Renal cortex interstitium (tissue), 11 donors: ENCODE measurements at regions not wholly inside any gene's neighbourhood (a gene's known extent, or its start where the extent isn't known, plus 50 kb on each side); places are given as distances from the start of the nearest gene placed in this dataset.

Experiments
- DNase-seq, 11 donors: peaks; one replicate each; pipeline ENCODE4 v3.0.0-alpha.2; 2013; ENCODE audit warnings: low read depth in 9 of 11, low spot score in 4 of 11; ENCODE audit errors: extremely low read depth in 1 of 11

DNA sequence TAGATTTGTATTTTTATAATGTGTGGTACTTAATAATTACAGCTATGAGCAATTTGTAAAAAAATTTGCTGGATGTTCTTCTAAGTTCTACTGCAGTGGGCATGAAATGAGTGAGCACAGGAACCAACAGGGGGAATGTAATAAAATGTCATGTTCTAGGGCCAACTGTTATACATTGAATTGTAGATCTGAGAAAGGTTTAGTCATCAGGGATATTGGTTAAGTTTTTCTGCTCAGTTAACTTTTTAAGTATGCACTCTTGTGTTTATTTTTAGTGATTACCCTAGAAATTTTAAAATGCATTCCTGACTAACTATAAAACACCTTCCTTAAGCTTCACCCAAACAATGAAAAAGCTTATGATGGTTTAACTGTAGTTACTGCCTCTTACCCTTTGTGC is 101.8 kb downstream of the CAND1 start:
- no peak for DNase-seq

DNA sequence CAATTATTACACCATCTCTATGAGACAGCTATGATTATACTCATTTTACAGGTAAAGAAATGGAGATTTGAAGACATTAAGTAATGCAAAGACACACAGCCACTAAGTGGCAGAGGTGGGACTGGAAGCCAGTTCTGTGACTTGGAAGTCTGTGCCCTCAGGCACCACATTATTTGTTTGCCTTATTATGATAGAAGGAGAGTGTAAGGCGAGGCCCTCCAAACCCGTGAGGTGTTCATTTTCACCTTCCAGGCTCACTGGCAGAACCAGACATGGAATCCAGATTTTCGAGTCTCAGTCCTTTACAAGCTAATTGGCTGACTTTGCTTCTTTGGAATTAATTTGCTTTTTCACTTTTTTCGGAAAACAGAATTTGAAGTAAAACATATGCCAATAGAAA is 107.9 kb downstream of the CAND1 start:
- no peak for DNase-seq

DNA sequence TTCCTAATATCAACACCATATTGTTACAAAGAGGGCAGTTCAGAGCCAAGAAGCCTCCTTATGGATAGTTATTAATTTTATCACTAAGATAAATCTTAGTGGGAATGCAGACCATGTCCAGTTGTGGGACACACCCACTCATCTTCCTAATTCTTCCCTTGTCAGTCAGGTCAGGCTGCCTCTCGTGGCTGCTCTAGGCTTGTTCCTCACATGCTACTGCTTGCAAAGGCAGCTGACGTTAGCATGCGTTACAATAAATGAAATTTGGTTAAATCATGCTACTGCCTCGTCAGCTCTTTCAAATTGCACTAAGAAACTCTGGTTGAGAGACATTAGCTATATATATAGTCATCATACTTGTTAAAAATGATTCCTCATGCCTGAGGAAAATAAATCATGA is 108.4 kb downstream of the CAND1 start:
- no peak for DNase-seq

DNA sequence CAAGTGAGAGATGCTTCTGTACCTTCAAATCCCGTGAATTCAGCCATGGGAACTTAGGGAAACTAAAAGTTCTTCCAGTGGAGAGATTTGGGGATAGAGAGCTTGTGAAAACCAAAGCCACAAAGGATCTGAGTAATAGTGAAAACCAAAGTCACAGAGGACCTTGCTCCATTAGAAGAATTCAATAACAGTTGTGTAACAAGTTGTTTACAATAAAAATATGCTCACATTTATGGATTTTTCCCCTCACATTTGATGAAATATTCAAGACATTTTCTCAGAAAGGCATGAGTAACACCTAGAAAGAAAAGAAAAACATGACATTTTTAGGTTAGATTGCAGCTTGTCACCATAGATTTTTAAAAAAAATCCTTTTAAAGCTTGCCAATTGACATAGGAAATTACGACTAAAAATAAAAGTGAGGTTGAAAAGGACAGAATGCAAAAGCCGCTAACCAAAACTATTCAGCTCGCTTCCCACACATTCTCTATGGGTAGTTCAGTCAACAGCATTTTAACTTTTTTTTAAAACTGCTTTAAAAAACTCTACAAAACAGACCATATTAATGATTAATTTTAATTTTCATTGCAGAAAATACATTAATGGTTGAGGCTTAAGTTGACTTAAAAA is 113.2 kb downstream of the CAND1 start:
- no peak for DNase-seq

GRCh38 chr12:67386869-67387565 is 117.9 kb downstream of the CAND1 start:
- no peak for DNase-seq

DNA sequence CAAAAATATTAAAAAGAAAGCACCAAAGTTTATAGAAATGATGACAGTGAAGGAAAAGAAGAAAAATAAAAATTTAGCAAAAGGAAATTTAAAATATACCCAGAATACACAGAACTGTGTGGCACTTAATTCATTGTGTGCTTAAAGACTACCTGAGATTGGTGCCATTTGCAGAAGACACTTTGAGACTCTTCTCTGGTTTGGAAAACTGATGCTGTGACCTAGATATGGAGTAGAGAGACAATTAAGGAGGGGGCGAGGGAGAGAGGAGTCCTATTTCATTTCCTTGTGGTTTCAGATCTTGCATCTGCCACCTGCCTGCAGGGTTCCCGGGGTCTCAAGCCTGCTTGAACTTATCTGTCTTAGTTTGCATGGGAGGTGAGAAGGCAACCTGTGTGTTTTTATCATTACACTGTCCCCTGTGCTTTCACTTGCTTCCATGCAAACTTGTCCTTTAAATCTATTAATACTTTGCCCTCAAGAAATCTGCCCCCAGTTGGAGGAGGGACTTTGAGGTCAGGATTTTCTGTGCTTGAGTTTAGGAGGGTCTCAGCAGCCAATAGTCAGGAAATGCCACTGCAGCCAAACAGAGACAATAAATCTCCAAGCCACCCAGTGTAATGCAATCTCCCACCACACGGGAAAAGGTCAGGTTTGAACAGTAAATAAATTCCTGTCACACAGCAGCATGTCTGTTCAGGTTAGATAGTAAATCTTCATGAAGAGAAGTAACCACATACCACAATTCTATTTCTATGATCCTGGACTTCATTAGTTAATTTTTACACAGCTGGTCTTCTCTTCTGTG is 119.4 kb downstream of the CAND1 start:
- DNase-seq, result peak in 5 of 11 donors; percentile 26 to 36 (median 35)

GRCh38 chr12:67390273-67390672 is 121.1 kb downstream of the CAND1 start:
- no peak for DNase-seq

DNA sequence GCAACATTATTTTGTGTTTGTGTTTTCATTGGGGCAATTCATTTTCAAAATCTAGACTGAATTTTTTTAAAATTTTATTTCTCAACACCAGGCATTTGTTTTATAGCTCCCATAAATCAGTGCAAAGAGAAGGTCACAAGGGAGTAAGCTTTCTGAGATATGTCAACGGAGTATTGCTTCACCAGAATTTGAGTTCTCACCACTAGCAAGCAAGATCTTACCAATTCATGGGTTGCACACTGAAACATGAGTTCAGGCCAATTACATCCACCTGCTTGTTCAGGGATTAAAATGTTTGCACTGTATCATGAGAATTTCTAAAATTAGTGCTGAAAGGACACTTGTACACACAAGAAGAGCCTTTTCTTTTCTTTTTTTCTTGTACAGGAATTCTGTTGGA is 121.9 kb downstream of the CAND1 start:
- DNase-seq, result no peak

- DNase-seq, result no peak
These were observed 122.5 kb downstream of the CAND1 start for GRCh38 chr12:67391656-67392055.

DNA sequence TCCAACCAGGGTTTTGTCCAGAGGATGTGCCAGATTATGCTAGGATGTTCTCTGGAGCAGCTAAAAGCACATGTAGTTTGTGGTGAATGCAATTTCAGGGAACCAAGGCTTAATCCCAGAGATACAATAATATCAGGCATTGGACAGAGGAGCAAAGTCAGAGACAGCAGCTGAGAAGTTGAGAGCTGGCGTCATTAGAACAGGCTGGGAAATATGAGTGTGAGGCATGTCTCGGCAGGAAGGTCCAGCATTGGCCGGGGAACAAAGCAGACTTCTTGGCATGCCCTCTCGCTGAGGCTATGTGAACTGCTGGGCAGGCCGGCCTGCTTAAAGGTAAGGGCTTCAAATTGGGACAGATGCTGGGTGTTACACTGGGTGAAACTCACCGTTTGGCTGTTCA is 125.4 kb downstream of the CAND1 start:
- DNase-seq, result no peak

DNA sequence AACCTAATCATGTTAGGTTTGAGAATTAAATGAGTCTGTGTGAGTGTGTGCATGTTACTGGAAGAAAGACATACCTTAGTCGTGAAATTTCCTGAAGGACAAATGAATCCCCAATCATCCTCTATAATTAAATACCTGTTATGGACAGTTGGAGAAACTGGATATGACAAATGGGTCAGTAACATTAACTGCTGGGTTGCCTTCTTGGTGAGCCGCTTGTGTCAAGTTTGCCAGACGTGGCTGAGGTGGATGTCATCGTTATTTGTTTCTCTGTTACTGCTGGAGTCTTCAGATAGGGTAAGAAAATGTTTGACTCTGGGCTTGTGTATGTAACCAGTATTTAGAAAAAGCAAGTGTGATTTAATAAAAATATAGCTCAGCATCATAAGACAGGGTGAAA is 131.6 kb downstream of the CAND1 start:
- no peak for DNase-seq

- no peak for DNase-seq
These were observed 141.1 kb downstream of the CAND1 start for GRCh38 chr12:67410246-67410645.

GRCh38 chr12:67410667-67411067 is 141.5 kb downstream of the CAND1 start:
- no peak for DNase-seq

GRCh38 chr12:67411562-67411961 is 142.4 kb downstream of the CAND1 start:
- DNase-seq, result no peak

- no peak for DNase-seq
These were observed 144.4 kb downstream of the CAND1 start for GRCh38 chr12:67413577-67413976.

- no peak for DNase-seq
These were observed 145.0 kb downstream of the CAND1 start for GRCh38 chr12:67414011-67414715.

DNA sequence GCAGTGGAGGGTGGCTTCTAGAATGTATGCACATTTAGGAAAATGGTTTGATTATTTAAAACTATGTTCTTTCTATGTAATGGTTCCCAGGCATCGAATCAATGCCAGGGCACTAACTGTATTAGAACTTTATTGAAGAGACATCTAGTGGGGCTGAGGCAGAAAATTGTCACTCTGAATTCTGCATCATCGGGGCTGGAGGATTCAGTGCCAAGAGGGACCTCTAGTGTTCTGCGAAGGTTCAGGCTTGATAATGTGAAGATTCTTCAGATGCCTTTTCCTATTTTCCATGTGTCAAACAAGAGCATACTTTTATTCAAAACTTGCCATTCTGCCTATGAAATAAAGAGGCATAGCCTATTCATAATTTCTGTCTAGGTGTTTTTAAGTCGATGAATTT is 146.3 kb downstream of the CAND1 start:
- peak in 4 of 11 donors; percentile 19 to 39 (median 34) for DNase-seq

DNA sequence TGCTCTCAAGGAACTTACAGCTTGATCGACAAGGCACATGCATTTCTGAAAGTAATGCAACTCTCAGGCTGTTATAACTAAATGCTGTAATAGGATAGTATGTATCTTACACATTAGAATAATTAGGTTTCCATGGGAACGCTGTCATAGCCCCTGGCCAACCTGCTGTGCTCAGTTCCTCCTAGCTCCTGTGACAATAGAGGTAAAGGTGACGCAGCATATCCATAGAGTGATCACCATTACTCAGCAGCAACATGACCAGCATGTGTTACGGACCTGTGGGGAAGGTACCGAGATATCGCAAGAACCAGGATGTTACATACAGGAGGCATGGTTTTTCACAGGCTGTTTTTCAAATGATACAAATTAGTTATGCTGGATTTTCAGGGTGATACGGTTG is 150.7 kb downstream of the CAND1 start:
- no peak for DNase-seq

GRCh38 chr12:67420506-67420905 is 151.3 kb downstream of the CAND1 start:
- DNase-seq, result no peak

DNA sequence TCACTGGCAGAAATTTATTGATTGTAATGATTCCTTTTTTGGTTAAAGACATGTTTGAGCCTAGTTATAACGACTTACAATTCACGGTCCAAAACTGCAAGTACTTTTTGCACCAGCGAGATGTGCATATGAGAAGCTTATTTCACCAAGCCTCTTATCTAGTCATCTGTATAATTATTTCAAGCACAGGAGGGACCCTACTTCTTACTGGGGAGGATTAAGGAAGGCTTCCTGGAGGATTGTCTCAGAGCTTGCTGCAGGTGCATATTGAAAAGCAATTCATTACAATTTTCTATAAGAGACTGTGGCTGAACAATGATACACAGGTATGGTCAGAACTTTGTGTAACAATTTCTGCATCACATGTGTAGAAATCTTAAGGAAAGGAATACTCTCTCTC is 152.9 kb downstream of the CAND1 start:
- no peak for DNase-seq
